H7 (cell line): ENCODE measurements at regions not wholly inside any gene's neighbourhood (a gene's known extent, or its start where the extent isn't known, plus 50 kb on each side); places are given as distances from the start of the nearest gene placed in this dataset.

Experiments used
- DNase-seq: peaks from one replicate; pipeline ENCODE4 v3.0.0; 2012
- H3K27me3 ChIP-seq: 2 replicates; pipeline ENCODE4 v1.6.0; 2011; ENCODE audit warnings: mild to moderate bottlenecking, low read length; ENCODE audit not compliant: control insufficient read depth, insufficient read depth
- H3K36me3 ChIP-seq: replicated peaks from 2 replicates; pipeline ENCODE4 v1.5.1; 2011; ENCODE audit warnings: low read length; ENCODE audit not compliant: control insufficient read depth, insufficient read depth
- H3K4me3 ChIP-seq: 2 replicates; pipeline ENCODE4 v1.5.1; 2011; ENCODE audit warnings: low read depth, mild to moderate bottlenecking, control low read depth, low read length, moderate library complexity; ENCODE audit not compliant: insufficient read depth

DNA sequence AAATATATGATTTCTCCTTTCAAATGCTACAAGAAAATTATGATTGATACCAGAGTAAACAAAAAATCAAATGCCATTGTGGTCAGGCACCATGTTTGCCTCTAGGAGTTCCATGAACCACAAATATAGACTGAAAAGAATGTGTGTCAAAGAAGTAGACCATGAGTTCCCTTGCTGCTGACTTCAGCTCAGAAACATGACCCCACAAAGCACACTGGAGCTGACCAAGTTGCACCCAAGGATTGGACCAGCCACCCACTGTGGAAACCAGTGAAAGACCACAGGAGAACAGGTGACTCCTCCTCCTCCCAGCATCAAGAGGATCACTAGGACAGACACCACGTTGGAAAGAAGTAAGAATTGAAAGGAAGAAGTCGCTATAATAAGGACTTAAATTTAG lies 90.8 kb upstream of the TENT5A start:
- Histone ChIP-seq H3K27me3 (no peaks in the 10 kb centered on the region), H3K36me3 (no peaks in the 10 kb centered on the region), H3K4me3 (no peak overlapping the region)
- DNase-seq, result no peak

DNA sequence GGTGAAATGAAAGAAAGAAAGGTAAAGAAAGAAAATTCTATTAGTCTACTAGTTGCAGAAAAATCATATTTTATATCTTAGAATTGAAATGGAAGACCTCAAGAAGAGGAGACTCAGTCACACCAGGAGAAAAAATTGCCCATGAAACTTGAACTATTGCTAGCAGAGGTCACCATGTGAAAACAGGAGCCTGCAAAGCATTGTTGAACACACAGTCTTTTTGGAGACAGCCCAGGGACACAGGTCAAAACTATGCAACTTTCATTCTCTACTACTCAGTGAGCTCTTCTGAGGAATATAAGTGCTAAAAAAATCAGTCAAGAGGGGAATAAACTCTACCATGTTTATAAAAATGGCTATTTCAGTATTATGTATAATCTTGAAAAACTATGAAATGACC lies 89.8 kb upstream of the TENT5A start:
- H3K27me3 ChIP-seq, result no peaks in the 10 kb centered on the region
- H3K4me3 ChIP-seq, result no peak overlapping the region
- no peak for DNase-seq
- no peaks in the 10 kb centered on the region for H3K36me3 ChIP-seq

GRCh38 chr6:81838724-81839426 lies 86.4 kb upstream of the TENT5A start:
- no peak for DNase-seq
- no peaks in the 10 kb centered on the region for H3K36me3 ChIP-seq
- no peaks in the 10 kb centered on the region for H3K27me3 ChIP-seq
- no peak overlapping the region for H3K4me3 ChIP-seq

GRCh38 chr6:81838031-81838430 lies 85.5 kb upstream of the TENT5A start:
- H3K36me3 ChIP-seq, result no peaks in the 10 kb centered on the region
- DNase-seq, result no peak
- H3K4me3 ChIP-seq, result no peak overlapping the region
- H3K27me3 ChIP-seq, result no peaks in the 10 kb centered on the region

GRCh38 chr6:81834141-81834681 lies 81.7 kb upstream of the TENT5A start:
- Histone ChIP-seq H3K36me3 (no peaks in the 10 kb centered on the region), H3K4me3 (no peak overlapping the region), H3K27me3 (no peaks in the 10 kb centered on the region)
- no peak for DNase-seq

DNA sequence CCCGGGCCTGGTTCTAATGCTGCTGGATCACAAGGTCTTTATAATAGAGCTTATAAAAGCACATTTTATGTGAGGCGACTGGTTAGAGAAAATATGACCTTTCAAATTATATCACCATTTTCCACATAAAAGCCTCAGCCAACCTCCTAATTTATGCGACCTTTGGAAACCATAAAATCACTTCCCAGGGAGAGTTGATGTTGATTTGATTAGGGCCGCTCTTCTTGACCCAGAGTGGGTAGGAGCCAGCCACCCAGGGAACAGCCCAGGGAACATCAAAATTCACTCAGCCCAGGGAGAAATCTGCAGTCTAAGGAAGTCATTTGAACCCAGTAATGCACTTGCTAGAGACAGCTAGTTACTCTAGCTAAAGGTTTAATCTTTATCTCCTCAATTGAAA lies 79.8 kb upstream of the TENT5A start:
- DNase-seq, result no peak
- no peaks in the 10 kb centered on the region for H3K27me3 ChIP-seq
- H3K4me3 ChIP-seq, result no peak overlapping the region
- no peaks in the 10 kb centered on the region for H3K36me3 ChIP-seq

DNA sequence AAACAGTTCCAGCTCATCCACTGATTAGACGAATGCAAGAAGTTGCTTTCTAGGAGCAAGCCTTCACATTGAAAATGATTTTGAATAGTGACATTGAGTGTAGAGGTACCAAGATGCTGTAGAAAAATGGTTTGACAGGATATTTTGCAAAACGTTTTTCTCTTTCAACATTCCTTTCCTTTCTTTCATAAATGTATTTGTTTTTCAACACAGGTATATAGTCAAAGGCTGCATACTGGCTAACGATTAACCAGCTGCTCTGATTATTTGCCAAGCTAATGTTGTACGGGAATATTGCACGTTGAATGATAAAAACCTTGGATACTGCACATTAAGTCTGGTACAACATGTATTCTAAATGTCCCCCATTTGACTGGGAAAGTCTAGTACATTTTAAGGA lies 78.8 kb upstream of the TENT5A start:
- H3K36me3 ChIP-seq, result no peaks in the 10 kb centered on the region

GRCh38 chr6:81826784-81827183 lies 74.3 kb upstream of the TENT5A start:
- DNase-seq, result no peak
- H3K27me3 ChIP-seq, result no peaks in the 10 kb centered on the region
- no peak overlapping the region for H3K4me3 ChIP-seq
- H3K36me3 ChIP-seq, result no peaks in the 10 kb centered on the region

More for the DNA sequence above, 78.8 kb upstream of the TENT5A start:
- no peaks in the 10 kb centered on the region for H3K27me3 ChIP-seq
- DNase-seq, result no peak
- H3K4me3 ChIP-seq, result no peak overlapping the region

DNA sequence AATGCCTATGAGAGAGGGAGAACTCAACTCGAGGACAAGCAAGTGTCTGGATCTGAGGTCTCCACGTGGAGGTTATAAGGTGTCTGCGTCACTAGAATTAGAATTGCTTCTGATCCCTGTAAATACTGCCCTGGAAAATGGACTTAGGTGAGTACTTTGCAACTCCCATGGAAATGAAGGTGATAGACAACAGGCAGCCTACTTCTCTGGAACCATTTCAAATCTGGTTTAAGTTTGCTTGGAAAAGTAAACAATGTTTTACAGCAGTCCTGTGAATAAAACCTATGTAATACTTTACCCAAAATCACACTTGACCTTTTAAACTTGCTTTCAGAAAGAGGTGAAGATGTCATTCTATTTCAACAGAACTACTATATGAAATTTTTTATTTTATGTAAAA lies 70.1 kb upstream of the TENT5A start:
- no peak for DNase-seq
- Histone ChIP-seq H3K4me3 (no peak overlapping the region), H3K27me3 (no peaks in the 10 kb centered on the region), H3K36me3 (no peaks in the 10 kb centered on the region)

DNA sequence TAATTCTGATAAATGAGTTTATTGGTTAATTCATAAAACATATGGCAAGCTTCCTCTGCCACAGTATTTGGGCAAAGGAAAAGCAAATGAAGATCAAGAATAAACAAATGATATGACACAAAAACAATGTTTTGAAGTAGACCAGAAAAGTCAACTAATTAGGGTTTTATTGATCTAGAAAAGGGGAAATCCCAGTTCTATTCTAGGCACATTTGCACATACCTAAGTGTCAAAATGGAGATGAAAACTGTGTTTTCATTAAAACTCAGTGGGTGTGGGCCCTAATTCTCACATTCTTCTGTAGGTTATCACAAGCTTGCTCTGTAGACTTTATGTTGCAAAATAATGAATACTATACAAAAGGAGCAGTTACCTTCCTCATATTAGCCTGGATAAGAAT lies 69.0 kb upstream of the TENT5A start:
- Histone ChIP-seq H3K4me3 (no peak overlapping the region), H3K27me3 (no peaks in the 10 kb centered on the region), H3K36me3 (no peaks in the 10 kb centered on the region)
- DNase-seq, result no peak

GRCh38 chr6:81820980-81821379 lies 68.5 kb upstream of the TENT5A start:
- Histone ChIP-seq H3K4me3 (no peak overlapping the region), H3K27me3 (no peaks in the 10 kb centered on the region), H3K36me3 (no peaks in the 10 kb centered on the region)
- no peak for DNase-seq

DNA sequence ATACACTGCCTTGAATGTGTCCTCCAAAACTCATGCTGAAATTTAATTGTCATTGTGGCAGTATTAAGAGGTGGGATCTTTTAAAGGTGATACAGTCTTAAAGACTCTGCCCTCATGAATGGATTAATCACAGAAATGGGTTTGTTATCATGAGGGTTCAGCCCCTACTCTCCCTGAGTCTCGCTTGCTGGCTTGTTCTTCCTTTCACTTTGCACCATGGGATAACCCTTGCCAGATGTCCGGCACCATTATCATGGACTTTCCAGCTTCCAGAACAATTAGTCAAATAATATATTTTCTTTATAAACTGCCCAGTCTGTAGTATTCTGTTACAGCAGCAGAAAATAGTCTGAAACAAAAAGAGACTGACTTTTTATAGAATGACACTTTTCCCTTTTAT lies 67.9 kb upstream of the TENT5A start:
- no peaks in the 10 kb centered on the region for H3K27me3 ChIP-seq
- no peak overlapping the region for H3K4me3 ChIP-seq
- no peaks in the 10 kb centered on the region for H3K36me3 ChIP-seq
- no peak for DNase-seq

DNA sequence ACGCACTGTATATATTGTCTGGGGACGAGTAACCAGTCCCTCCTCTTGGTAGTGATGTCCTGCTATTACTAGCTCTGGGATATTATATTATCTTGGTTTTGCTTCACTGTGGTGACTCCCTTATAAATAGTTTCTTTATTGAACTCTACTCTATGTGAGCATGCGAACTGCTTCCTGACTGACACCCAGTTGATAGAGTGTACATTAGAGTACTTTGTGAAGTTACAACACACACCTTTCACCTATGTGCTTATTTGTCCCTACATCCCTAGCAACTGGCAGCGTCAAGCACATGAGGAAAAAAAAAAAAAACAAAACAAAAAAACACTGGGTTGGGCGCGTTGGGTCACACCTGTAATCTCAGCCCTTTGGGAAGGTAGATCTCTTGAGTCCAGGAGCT lies 67.3 kb upstream of the TENT5A start:
- H3K4me3 ChIP-seq, result no peak overlapping the region
- DNase-seq, result no peak
- no peaks in the 10 kb centered on the region for H3K27me3 ChIP-seq
- H3K36me3 ChIP-seq, result no peaks in the 10 kb centered on the region

GRCh38 chr6:81818901-81819361 lies 66.5 kb upstream of the TENT5A start:
- H3K27me3 ChIP-seq, result no peaks in the 10 kb centered on the region
- no peak for DNase-seq
- H3K36me3 ChIP-seq, result no peaks in the 10 kb centered on the region
- H3K4me3 ChIP-seq, result no peak overlapping the region

- DNase-seq, result no peak
- Histone ChIP-seq H3K27me3 (no peaks in the 10 kb centered on the region), H3K4me3 (no peak overlapping the region), H3K36me3 (no peaks in the 10 kb centered on the region)
These were observed 63.9 kb upstream of the TENT5A start for GRCh38 chr6:81816380-81816779.
